GM21825 (cell line): ENCODE measurements at regions not wholly inside any gene's neighbourhood (a gene's known extent, or its start where the extent isn't known, plus 50 kb on each side); places are given as distances from the start of the nearest gene placed in this dataset.

Experiments
- ATAC-seq: cut with Tn5 transposase; IDR thresholded peaks from one replicate; pipeline ENCODE4 v1.9.1; 2021; ENCODE audit warnings: mild to moderate bottlenecking, moderate library complexity; ENCODE audit not compliant: unreplicated experiment

GRCh38 chr10:63735305-63735704 is 214.1 kb downstream of the REEP3 start:
- no peak for ATAC-seq

DNA sequence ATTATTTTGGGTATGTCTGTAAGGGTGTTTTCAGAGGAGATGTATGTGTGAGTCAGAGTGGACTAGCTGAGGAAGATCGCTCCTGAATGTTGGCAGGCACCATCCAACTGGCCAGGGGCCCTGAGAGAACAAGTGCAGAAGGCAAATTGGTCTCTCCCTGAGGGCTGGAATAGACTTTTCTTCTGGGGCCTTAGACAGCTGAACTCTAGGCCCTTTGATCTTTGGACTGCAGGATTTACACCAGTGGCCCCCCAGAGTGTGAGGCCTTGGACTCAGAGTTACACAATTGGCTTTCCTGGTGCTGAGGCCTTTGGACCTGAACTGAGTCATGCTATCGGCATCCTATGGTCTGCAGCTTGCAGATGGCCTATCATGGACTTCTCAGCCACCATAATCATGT is 217.2 kb downstream of the REEP3 start:
- no peak for ATAC-seq

- ATAC-seq, result no peak
Measured at GRCh38 chr10:63744060-63744941, 223.1 kb downstream of the REEP3 start.

DNA sequence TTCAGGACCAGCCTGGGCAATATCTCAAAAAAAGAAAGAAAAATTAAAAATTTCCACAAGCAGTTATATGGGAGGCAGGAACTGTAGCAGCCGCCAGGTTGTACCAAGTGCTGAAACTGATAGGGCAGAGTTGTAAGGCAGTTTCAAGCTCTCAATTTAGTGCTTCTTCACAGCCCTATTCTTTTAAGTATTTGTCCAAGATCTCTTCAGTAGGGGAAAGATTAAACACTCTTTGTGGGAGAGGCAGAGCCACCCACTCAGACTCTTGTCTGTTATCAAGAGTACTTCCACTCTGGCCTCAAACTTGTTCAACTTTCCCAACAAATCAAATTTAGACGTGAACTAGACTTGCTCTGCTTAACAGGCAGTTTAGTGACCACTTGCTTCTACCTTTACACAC is 228.7 kb downstream of the REEP3 start:
- no peak for ATAC-seq

DNA sequence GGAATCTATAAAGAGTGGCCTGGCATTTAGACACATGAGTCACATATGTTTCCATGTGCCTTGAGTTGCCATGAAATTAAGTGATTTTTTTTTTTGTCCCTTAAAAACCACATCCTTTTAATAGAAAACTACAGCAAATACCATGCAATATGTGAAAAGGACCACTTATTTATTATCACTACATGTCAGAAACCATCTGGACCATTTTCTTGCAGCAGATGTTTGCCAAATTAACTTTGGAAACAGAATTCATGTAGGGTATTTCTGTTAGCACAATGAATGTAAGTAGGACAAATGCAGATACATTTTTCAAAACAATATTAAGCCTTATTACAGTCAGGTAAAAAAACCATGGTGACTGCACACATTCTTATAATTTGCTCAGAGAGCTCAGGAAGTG is 230.6 kb downstream of the REEP3 start:
- ATAC-seq, result no peak

DNA sequence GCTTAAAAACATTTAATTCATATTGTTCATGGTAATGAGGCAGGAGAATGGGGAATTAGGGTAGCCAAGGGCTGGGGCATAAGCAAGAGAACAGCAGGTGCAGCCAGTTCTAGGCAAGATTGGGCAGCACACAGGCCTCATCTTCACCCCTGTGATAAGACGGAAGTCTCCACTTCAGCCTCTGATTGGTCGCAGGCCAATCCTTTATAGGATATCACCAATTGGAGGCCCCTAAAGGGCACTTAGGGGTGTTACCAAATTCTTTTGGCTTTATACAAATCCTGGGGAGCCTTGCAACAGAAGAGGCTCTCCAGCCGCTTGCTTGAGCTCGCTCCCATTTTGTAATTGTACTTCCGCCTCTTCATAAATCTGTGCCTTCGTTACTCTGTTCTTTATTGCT is 231.1 kb downstream of the REEP3 start:
- no peak for ATAC-seq

GRCh38 chr10:63753808-63754207 is 232.6 kb downstream of the REEP3 start:
- ATAC-seq, result no peak

- no peak for ATAC-seq
Measured at GRCh38 chr10:63755441-63755840, 234.2 kb downstream of the REEP3 start.

GRCh38 chr10:63757067-63757466 is 235.9 kb downstream of the REEP3 start:
- no peak for ATAC-seq

- ATAC-seq, result no peak
Measured at GRCh38 chr10:63758080-63758479, 236.9 kb downstream of the REEP3 start.

GRCh38 chr10:63759335-63759734 is 238.1 kb downstream of the REEP3 start:
- ATAC-seq, result no peak

DNA sequence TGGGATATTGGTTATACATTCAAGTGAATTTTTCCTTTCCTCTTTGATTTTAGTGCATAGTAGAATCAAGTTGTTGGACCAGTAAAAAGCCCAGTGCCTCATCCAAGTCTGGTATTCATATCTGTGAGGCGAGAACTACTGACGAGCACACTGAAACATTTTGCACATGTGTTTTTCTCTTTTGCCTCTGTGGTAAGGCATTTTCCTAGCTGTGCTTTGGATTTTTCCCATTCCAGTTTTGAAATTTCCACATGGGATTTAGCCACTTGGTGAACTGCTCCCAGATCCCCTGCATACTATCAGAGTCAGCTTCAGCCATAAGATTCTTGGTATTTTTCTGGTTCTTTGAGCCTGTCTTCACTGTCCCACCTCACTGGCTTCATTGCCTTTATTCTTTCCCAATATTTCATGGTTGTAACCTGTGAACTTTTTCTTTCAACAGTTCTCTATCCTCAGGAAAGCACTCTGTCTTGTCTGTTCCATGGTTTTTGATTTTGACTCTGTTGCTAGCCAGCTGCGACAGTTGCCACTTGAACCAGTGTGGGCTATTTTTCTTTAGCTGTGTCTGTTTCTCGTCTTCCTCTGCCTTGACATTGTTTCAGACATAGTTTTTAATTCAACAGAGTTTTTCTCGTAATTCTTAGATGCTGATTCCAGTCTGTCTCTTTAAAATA is 239.0 kb downstream of the REEP3 start:
- no peak for ATAC-seq

DNA sequence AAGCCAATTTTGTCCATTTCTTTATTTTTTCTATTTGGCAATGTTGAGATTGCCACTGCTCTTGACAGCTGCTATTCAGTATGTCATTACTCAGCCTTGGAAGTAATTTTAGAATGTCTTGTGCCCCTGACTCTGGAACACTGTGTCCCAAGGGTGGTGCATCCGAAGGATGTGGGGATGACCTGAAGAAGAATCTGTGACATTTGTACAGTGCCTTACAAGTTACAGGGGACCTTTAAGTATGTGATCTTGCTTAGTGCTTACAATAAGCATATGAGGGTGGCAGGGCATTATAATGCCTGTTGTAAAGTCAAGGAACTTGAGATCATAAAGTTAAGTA is 239.5 kb downstream of the REEP3 start:
- ATAC-seq, result no peak

DNA sequence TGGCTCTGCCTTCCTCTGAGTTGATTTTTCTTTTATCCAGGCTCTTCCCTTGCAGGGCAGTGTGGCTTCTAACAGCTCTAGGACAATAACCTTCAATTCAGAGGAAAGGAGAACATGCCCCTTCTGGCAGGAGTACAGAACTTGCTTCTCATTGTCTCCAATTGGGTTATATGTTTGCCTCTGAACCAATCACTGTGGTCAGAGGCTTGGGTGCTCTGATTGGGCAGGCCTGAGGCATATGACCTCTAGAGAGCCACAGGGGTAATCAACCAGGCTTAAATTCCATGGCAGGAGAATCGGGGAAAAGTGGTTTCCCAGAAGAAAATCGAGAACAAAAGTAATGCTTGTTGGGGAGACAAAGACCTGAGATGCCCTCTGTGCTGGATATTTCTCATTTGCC is 240.0 kb downstream of the REEP3 start:
- ATAC-seq, result no peak

GRCh38 chr10:63763744-63764143 is 242.5 kb downstream of the REEP3 start:
- no peak for ATAC-seq

DNA sequence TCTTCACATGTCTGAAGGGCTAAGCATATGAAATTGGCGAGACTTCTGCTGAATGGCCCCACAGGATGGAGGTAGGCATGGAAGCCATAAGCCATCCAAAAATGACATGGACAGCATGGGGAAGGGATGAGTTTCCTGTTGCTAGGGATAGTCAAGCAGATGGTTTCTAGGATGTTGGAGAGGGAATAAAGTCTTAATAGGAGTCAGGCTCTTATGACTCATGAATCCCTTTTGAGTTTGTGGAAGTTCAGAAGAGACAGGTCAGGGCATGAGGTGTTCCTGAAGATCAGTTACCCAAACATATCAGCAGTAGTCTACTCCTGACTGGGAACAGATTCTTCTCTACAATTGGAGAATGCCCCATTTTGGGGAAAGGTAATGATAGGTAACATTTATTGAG is 243.9 kb downstream of the REEP3 start:
- no peak for ATAC-seq

DNA sequence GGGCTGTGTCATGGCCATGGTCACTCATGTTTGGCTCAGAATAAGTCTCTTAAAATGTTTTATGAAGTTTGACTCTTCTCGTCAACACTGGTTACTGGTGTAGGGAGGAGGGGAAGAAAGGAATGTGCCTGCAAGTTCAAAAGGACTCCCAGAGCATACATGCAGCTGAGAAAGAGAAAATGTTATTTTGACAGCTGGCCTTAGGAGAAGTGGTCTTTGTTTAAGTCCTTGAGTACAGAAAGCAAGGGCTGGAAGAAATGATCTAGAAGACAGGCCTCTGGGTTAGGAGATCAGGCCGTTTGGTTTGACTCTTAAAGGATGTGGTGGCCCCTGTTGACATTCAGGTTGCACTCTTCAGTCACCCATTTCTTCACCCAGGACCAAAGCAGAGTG is 245.5 kb downstream of the REEP3 start:
- ATAC-seq, result no peak

GRCh38 chr10:63767138-63767801 is 246.1 kb downstream of the REEP3 start:
- ATAC-seq, result no peak

- ATAC-seq, result no peak
Measured at GRCh38 chr10:63769367-63769766, 248.2 kb downstream of the REEP3 start.

DNA sequence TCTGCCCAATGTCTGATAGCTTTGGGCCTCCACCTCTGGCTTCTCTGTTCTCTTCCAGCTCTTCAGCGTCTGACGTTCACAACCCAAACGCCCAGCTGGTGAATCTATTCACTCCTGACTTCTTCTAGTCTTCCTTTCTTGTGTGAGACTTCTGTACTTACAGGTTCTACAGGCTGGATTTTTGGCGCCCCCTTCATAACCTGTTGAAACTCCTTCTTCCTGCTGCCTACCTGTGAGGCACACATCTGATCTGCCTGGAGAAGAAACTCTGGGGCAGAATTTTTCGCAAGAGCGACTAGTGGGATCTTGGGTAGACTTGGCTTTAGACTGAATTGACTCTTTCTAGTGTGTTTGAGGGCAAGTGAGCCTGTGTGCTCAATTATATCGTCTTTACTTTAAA is 249.3 kb downstream of the REEP3 start:
- ATAC-seq, result no peak

DNA sequence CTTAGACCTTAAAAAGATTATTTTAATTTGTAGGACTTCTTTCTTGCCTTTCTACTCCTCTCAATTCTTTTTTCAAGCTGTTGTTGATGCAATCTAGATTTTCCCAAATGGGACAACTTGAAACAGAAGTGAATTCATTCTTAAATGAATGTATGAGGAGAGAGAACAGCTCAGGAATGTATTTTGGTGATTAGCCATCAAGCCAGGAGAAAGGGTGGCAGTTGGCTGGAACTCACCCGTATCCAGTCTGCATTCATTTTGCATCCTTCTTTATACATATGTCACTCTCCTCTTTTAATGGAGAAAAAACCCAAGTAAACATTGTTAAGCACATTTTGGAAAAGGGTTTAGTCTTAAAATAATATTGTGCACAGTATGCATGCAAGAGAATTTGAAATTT is 251.3 kb downstream of the REEP3 start:
- ATAC-seq, result no peak

- no peak for ATAC-seq
Measured at GRCh38 chr10:63773106-63773505, 251.9 kb downstream of the REEP3 start.
